H7 (cell line): ENCODE measurements at regions not wholly inside any gene's neighbourhood (a gene's known extent, or its start where the extent isn't known, plus 50 kb on each side); places are given as distances from the start of the nearest gene placed in this dataset.
A peak's percentile ranks its signal among the peaks of the same experiment; 100 is the strongest.

Experiments used
- DNase-seq: peaks from one replicate; pipeline ENCODE4 v3.0.0; 2012
- H3K27me3 ChIP-seq: 2 replicates; pipeline ENCODE4 v1.6.0; 2011; ENCODE audit warnings: mild to moderate bottlenecking, low read length; ENCODE audit not compliant: control insufficient read depth, insufficient read depth
- H3K36me3 ChIP-seq: replicated peaks from 2 replicates; pipeline ENCODE4 v1.5.1; 2011; ENCODE audit warnings: low read length; ENCODE audit not compliant: control insufficient read depth, insufficient read depth
- H3K4me3 ChIP-seq: 2 replicates; pipeline ENCODE4 v1.5.1; 2011; ENCODE audit warnings: low read depth, mild to moderate bottlenecking, control low read depth, low read length, moderate library complexity; ENCODE audit not compliant: insufficient read depth

DNA sequence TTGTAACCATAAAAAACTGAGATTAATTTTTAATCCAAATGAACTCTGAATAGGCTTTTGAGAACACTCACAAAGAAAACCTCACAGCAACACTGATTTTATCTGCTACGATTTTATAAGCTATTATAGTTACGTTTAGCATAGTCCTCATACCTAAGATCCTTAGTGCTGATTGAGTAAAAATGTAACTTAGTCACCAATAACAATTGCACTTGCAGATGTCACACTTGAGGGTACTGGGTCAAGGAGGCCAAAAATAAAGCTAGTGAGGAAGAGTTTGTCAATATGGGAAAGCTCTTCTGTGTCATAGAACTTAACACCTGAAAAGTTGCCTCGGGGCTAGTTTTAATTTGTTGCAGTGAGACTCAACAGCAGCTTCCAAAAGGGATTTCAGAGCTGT lies 706.5 kb upstream of the FAM98A start:
- Histone ChIP-seq H3K4me3 (no peak overlapping the region), H3K36me3 (no peaks in the 10 kb centered on the region), H3K27me3 (no peaks in the 10 kb centered on the region)
- no peak for DNase-seq

DNA sequence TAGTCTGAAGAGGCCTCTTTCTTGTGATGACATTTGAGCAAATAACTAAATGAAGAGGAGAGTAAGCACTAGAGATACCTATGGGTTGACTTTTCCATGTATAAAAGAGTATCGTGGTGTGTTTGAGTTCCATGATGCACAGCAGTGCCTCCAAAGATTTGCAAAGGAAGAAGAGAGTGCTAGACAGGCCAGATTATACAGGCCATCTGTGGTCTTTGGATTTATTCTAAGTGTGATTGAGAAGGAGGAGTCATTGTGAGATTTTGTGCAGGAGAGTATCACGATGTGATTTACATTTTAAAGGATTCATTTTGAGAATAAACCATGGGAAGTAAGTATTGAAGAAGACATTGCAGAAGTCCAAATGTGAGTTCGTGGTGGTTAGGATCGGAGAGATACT lies 695.9 kb upstream of the FAM98A start:
- Histone ChIP-seq H3K4me3 (no peak overlapping the region), H3K27me3 (no peaks in the 10 kb centered on the region), H3K36me3 (no peaks in the 10 kb centered on the region)
- DNase-seq = no peak

DNA sequence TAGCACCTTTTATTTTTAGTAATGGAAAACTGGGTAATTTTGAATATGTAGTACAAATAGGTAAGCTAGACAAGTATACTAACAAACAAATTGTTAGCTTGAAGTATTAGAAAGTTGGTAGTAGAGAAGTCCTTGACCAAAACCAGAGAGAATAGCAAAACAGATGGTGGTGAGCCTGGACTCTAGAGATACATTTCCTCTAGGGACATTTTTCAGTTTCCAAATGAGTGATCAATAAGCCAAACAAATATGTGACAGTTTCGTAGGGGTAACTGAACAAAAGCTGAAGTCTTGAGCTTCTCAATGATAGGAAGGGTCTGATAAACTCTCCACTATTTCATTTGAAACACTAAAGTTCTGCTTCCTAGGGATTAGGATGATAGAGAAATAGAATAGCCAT lies 692.0 kb upstream of the FAM98A start:
- no peak for DNase-seq
- Histone ChIP-seq H3K4me3 (no peak overlapping the region), H3K27me3 (no peaks in the 10 kb centered on the region), H3K36me3 (no peaks in the 10 kb centered on the region)

DNA sequence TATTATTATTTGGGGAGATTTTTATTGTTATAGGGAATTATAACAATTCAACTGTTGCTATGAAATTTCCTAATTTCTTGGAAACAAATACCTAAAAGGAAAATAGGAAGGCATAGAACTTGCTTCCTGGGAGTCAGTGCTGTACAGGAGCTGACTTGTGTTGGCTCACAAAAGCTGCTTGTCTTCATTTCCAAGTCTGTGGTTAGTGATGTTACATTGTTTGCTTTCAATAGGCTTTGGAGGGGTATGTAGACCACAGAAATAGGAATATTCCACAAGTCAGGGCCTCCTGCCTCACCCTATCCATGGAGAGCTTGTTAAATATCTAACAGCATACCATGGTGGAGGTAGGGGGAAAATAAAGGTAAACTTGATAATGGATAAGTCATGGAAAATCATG lies 688.9 kb upstream of the FAM98A start:
- Histone ChIP-seq H3K27me3 (no peaks in the 10 kb centered on the region), H3K4me3 (no peak overlapping the region), H3K36me3 (no peaks in the 10 kb centered on the region)
- no peak for DNase-seq

DNA sequence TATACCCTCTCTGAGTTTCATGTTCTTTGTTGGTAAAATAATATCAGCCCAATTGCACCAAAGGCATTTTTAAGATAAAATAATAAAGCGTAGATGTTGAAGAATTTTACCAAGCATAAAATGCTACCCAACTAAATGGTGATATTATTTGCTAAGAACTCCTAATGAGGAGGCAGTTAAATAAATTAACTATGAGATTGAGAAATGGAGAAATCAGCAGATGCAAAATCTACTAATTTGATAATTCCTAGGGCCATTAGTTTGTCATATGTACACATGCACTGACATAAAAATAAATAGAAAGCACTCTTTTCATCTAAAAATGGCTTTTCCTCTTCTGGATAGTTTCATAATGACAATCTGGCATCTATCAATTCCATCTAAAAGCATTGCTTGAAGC lies 681.5 kb upstream of the FAM98A start:
- no peak for DNase-seq
- H3K36me3 ChIP-seq = no peaks in the 10 kb centered on the region
- no peak overlapping the region for H3K4me3 ChIP-seq
- no peaks in the 10 kb centered on the region for H3K27me3 ChIP-seq

DNA sequence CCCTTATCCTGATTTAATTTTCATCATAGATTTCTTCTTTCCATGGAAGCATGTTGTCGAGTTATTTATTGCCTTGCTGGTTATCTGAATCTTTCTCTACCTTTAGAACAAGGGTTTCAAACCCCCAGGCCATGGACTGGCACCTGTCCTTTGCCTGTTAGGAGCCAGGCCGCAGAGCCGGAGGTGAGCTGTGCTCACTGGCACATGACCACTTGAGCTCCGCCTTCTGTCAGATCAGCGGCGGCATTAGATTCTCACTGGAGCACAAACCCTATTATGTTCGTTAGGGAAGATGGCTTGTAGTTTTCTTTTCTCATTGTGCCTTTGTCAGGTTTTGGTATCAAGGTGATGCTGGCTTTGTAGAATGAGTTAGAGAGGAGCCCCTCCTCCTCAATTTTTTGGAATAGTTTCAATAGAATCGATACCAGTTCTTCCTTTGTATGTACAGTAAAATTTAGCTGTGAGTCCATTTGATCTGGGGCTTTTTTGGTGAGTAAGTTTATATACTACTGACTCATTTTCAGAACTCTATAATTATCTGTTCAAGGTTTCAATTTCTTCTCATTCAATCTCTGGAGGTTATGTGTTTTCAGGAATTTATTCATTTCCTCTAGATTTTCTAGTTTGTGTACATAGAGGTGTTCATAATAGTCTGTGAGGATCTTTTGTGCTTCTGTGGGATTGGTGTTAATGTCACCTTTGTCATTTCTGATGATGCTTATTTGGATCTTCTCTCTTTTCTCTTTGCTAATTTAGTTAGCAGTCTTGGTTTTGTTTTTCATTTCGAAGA lies 668.0 kb upstream of the FAM98A start:
- DNase-seq = no peak
- Histone ChIP-seq H3K27me3 (no peaks in the 10 kb centered on the region), H3K4me3 (no peak overlapping the region), H3K36me3 (no peaks in the 10 kb centered on the region)

DNA sequence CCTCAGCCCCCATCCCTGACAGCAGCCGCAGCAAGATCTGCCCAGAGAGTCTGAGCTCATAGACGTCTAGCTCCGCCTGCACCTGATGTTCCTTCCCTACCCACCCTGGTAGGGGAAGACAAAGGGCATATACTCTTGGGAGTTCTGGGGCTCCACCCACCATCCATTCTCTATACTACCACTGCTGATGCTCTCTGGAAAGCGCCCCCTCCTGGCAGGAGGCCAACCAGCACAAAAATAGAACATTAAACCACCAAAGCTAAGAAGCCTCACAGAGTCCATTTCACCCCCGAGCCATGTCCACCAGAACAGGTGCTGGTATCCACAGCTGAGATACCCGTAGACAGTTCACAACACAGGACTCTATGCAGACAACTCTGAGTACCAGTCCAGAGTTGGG lies 662.6 kb upstream of the FAM98A start:
- H3K4me3 ChIP-seq = no peak overlapping the region
- H3K27me3 ChIP-seq = no peaks in the 10 kb centered on the region
- H3K36me3 ChIP-seq = no peaks in the 10 kb centered on the region
- DNase-seq = no peak

DNA sequence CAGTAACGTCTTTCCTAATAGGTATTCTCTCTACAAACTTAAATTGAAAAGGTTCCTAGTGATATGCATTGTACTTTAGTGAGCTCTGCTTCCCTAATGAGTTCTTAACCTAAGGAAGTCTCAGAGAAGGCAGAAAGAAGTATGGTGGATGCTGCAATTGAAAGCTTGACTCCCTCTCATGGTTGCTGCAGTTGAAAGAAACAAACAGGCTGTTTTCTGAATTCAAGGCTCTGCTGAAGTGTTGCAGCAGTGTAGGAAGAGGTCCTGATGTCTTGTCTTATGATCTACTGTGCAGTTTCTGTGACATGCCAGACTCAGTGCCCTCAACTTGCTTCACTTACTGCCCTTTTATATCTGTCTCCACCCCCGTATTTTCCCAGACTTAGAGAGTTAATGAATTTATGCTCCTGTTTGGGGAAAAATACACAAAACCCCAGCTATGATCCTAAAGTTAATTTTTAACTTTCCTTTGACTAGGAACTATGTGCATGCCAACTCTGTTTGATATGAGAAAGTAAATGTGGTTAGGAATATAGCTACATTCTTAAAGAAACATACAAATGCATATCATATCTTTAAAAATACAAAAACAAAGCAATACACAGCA lies 655.3 kb upstream of the FAM98A start:
- Histone ChIP-seq H3K36me3 (no peaks in the 10 kb centered on the region), H3K4me3 (no peak overlapping the region), H3K27me3 (no peaks in the 10 kb centered on the region)
- no peak for DNase-seq

DNA sequence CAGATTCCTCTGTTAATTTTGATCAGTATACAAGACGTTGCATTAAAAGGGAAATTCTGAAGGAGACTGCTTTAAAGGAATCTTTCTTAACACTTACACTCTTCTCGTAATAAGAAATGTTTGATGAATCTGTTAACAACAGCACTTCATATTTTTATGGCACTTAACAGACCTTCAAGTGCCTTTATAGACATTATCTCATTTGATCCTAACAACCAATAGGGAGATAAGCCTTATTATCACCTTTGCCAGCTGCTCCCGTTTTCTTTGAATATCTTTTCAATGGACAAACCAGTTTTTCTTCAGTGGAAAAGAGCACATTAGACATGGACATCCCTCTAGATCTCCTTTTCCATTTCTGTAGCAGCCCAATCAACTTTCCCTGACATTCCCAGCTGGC lies 653.0 kb upstream of the FAM98A start:
- Histone ChIP-seq H3K27me3 (no peaks in the 10 kb centered on the region), H3K4me3 (no peak overlapping the region), H3K36me3 (no peaks in the 10 kb centered on the region)
- DNase-seq = no peak

DNA sequence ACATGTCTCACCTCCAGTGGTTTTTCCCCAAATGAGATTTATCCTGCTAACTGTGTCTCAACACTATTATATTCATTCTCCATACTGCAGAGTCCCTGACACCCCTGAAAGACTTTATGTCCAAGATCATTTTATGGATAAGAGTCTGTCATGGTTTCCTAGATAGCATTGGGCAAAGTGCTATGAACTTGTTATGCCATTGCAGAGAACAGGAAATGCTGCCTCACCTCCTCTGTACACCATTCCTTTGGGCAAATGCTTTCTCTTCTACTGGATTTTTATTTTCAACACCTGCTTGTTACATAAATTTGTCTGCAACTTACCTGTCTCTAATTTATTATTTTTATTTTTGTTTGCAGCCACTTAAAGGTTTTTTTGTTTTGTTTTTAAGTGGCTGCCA lies 652.5 kb upstream of the FAM98A start:
- no peak overlapping the region for H3K4me3 ChIP-seq

DNA sequence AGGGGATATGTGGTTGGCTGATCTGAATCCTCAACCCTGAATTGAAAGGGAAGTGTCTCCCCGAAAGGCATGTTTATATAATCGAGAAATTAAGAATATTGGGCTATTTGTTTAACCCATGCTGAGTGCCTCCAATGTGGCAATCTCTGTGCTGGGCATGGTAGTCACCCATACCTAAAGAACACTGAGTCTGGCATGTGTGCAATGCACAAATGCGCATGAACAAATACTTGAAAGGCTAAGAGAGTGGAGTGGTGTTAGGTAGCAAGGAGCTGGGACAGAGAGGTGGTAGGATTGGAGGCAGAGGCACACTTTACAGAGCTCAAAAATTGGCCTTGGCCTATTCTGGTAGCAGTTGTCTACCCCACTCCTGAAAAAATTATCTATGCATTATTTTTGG lies 645.1 kb upstream of the FAM98A start:
- DNase-seq = no peak
- H3K27me3 ChIP-seq = peaks cover 3% of the 10 kb centered on the region; the same call in 1 of the 2 replicates
- no peaks in the 10 kb centered on the region for H3K36me3 ChIP-seq
- H3K4me3 ChIP-seq = no peak overlapping the region

More for the DNA sequence above, 652.5 kb upstream of the FAM98A start:
- H3K27me3 ChIP-seq = no peaks in the 10 kb centered on the region
- H3K36me3 ChIP-seq = no peaks in the 10 kb centered on the region
- no peak for DNase-seq

DNA sequence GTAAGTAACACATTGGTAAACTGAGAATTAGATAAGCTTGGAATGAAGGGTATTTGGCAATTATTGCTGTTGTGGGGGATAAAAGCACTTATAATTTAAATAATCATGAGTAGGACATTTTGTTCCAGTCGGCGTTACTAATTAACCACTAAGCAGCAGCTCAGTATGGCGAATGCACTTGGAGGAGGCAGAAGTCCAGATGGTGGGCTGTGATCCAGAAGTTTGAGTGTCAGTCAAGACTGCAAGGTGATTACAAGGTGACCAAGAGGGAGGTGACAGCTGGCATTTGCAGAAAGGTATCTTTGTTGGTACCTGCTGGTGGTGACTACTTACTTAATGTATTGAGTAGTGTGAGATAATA lies 643.6 kb upstream of the FAM98A start:
- no peaks in the 10 kb centered on the region for H3K36me3 ChIP-seq
- peaks cover 3% of the 10 kb centered on the region; the same call in 1 of the 2 replicates for H3K27me3 ChIP-seq
- H3K4me3 ChIP-seq = no peak overlapping the region
- no peak for DNase-seq

DNA sequence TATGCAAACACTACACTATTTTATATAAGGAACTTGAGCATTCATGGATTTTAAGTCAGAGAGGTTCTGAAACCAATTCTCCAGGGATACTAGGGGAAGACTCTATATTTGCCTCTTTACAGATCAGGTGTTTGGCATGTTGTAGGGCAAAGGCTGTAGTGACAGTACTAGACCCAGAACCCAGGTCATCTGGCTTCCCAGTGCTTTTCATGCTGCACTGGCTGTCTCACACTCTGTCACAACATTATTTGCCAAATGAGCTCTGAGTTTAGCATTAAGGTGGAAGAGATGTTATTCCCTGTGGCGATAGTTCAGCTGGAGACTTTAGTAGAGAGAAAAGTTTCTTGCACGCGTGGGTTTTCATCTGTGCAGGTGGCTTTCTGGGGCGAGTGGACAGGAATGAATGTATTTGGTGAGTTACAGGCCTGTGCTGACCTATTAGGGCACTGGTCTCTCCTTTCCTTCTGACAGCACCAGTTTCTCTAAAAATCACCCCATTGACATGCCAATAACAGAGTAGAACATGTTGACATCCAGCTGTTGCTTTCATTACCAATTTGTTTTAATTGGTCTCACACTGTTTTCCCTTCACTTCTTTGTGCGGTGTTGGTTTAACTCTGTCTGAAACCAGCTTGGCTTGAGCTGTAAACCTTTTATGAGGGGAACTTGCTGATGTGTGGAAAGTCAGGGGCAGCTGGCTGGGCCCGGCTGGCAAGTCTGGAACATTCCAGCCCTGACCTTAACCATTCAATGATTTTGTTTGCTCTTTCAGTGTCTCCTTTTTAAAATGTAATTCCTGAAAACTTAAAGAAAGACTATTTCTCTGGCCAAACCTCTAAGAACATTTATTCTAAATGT lies 643.0 kb upstream of the FAM98A start:
- Histone ChIP-seq H3K27me3 (peaks cover 3% of the 10 kb centered on the region; the same call in 1 of the 2 replicates), H3K4me3 (no peak overlapping the region), H3K36me3 (no peaks in the 10 kb centered on the region)
- peak; percentile 1 for DNase-seq

DNA sequence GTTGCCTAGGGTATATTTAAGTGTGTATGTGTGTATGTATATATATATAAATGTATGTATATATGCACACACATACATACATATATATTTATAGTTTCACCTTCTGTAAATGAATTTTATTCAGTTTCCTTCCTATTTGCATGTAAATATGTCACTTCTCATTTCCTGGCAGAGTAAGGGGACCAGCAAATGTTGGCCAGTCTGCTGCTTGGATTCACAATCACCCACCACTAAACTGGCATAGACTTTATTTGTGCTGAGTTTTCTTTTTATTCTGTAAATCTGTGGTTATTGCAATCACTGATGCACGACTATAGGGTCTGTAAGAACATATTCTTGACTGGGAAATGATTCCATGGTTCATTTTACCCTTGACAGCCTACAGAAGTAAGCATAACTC lies 640.4 kb upstream of the FAM98A start:
- DNase-seq = no peak
- Histone ChIP-seq H3K36me3 (no peaks in the 10 kb centered on the region), H3K4me3 (no peak overlapping the region), H3K27me3 (peaks cover 3% of the 10 kb centered on the region; the same call in 1 of the 2 replicates)

DNA sequence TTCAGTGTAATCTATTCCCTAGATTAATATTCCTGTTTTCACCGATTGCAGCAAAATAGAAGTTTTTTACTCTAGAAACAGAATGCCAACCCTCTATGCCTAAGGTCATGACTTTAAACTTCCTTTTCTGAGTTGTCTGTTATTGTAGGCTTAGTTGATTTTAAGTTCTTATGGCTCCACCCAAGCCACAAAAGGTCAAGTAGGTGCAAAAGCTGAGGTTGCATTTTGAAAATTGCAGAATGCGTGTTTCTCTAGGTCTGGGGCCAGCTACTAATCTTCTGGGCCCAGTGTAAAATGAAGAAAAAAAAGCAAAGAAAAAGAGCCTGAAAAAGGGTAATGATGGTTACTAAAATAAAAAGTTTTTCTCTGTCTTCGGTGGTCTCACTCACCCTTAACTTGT lies 635.7 kb upstream of the FAM98A start:
- Histone ChIP-seq H3K36me3 (no peaks in the 10 kb centered on the region), H3K27me3 (no peaks in the 10 kb centered on the region; the same call in 1 of the 2 replicates), H3K4me3 (no peak overlapping the region)
- DNase-seq = no peak
